Neural progenitor cell (in vitro differentiated cells): ENCODE measurements at regions not wholly inside any gene's neighbourhood (a gene's known extent, or its start where the extent isn't known, plus 50 kb on each side); places are given as distances from the start of the nearest gene placed in this dataset.

Experiments
- DNase-seq: peaks from one replicate; pipeline ENCODE4 v3.0.0-alpha.2; 2016; ENCODE audit warnings: low spot score
- H2AFZ ChIP-seq: fragments of 200-600 bp; sonication (generic); replicated peaks from 2 replicates; pipeline ENCODE4 v1.6.1; 2016; ENCODE audit warnings: antibody characterized with exemption
- H3F3A ChIP-seq: fragments of 200-600 bp; sonication (generic); 2 replicates; pipeline ENCODE4 v1.6.1; 2016; ENCODE audit warnings: antibody characterized with exemption, low read depth
- H3K27ac ChIP-seq: fragments of 200-600 bp; sonication (generic); 2 replicates; pipeline ENCODE4 v1.5.1; 2016; ENCODE audit warnings: mild to moderate bottlenecking
- H3K27me3 ChIP-seq: fragments of 200-600 bp; sonication (generic); 2 replicates; pipeline ENCODE4 v1.6.1; 2016; ENCODE audit warnings: mild to moderate bottlenecking, moderate library complexity
- H3K36me3 ChIP-seq: fragments of 200-600 bp; sonication (generic); 2 replicates; pipeline ENCODE4 v1.5.1; 2016
- H3K4me1 ChIP-seq: fragments of 200-600 bp; sonication (generic); 2 replicates; pipeline ENCODE4 v1.6.1; 2016; ENCODE audit warnings: mixed run types
- H3K4me2 ChIP-seq: fragments of 200-600 bp; sonication (generic); 2 replicates; pipeline ENCODE4 v1.6.1; 2016
- H3K4me3 ChIP-seq: fragments of 200-600 bp; sonication (generic); 2 replicates; pipeline ENCODE4 v1.5.1; 2016
- H3K79me2 ChIP-seq: fragments of 200-600 bp; sonication (generic); 2 replicates; pipeline ENCODE4 v1.6.1; 2016; ENCODE audit warnings: low read depth
- H3K9ac ChIP-seq: fragments of 200-600 bp; sonication (generic); 2 replicates; pipeline ENCODE4 v1.6.1; 2016
- H3K9me3 ChIP-seq: fragments of 200-600 bp; sonication (generic); 2 replicates; pipeline ENCODE4 v1.5.1; 2016; ENCODE audit warnings: low read depth
- H4K20me1 ChIP-seq: fragments of 200-600 bp; sonication (generic); 2 replicates; pipeline ENCODE4 v1.6.1; 2016; ENCODE audit warnings: low read depth
- H3K27ac Mint-ChIP-seq: 3 replicates; pipeline ENCODE4 v1.8.0; 2021; ENCODE audit warnings: mixed read lengths
- H3K27me3 Mint-ChIP-seq: 2 replicates; pipeline ENCODE4 v1.8.0; 2022; ENCODE audit warnings: low read depth, mild to moderate bottlenecking, inconsistent platforms, moderate library complexity, mixed read lengths; ENCODE audit not compliant: insufficient read depth
- H3K36me3 Mint-ChIP-seq: 3 replicates; pipeline ENCODE4 v1.8.0; 2021; ENCODE audit warnings: mixed read lengths
- H3K4me1 Mint-ChIP-seq: 3 replicates; pipeline ENCODE4 v1.8.0; 2021; ENCODE audit warnings: mixed read lengths
- H3K4me3 Mint-ChIP-seq: 3 replicates; pipeline ENCODE4 v1.8.0; 2021; ENCODE audit warnings: mild to moderate bottlenecking, moderate library complexity, mixed read lengths
- H3K9me3 Mint-ChIP-seq: 3 replicates; pipeline ENCODE4 v1.8.0; 2020; ENCODE audit warnings: mixed read lengths
- EZH2 ChIP-seq: fragments of 200-600 bp; sonication (generic); IDR thresholded peaks from 2 replicates; pipeline ENCODE4 v1.6.1; 2017; ENCODE audit warnings: antibody characterized with exemption, mild to moderate bottlenecking, moderate library complexity
- EZH2phosphoT487 ChIP-seq: fragments of 200-600 bp; sonication (generic); IDR thresholded peaks from 2 replicates; pipeline ENCODE4 v1.6.1; 2017; ENCODE audit warnings: antibody characterized with exemption
- TF ChIP-seq, protein P1 (sequence below): fragments of 200-600 bp; sonication (generic); IDR thresholded peaks from 2 replicates; pipeline ENCODE4 v1.5.1; 2017; ENCODE audit warnings: antibody characterized with exemption, mild to moderate bottlenecking

DNA sequence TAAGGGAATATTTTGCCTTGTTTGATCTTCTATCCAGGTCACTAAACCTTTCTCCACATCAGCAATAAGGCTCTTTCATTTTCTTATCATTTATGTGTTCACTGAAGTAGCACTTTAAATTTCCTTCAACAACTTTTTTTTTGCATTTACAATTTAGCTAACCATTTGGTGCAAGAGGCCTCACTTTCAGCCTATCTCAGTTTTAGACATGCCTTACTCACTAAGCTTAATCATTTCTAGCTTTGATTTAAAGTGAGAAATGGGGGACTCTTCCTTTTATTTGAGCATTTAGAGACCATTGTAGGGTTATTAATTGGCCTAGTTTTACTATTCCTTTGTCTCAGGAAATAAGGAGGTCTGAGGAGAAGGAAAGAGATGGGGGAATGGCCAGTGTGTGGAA is 250.5 kb downstream of the AUH start:
- Histone ChIP-seq H3K4me2 (no peak overlapping the region), H2AFZ (no peak overlapping the region), H3F3A (no peaks in the 10 kb centered on the region), H3K4me3 (no peak overlapping the region), H3K9ac (no peak overlapping the region), H3K27me3 (no peaks in the 10 kb centered on the region), H4K20me1 (no peaks in the 10 kb centered on the region), H3K4me1 (no peaks in the 10 kb centered on the region), H3K36me3 (no peaks in the 10 kb centered on the region), H3K27ac (no peak overlapping the region), H3K9me3 (no peaks in the 10 kb centered on the region), H3K79me2 (no peaks in the 10 kb centered on the region)
- DNase-seq: no peak
- Mint-ChIP-seq H3K36me3 (no peaks in the 10 kb centered on the region), H3K4me3 (no peak overlapping the region), H3K27me3 (no peaks in the 10 kb centered on the region), H3K27ac (no peak overlapping the region), H3K4me1 (peaks cover 6% of the 10 kb centered on the region), H3K9me3 (peaks cover 18% of the 10 kb centered on the region)
- no peak for TF ChIP-seq EZH2phosphoT487
- TF ChIP-seq EZH2: no peak
- TF ChIP-seq, protein P1, sequence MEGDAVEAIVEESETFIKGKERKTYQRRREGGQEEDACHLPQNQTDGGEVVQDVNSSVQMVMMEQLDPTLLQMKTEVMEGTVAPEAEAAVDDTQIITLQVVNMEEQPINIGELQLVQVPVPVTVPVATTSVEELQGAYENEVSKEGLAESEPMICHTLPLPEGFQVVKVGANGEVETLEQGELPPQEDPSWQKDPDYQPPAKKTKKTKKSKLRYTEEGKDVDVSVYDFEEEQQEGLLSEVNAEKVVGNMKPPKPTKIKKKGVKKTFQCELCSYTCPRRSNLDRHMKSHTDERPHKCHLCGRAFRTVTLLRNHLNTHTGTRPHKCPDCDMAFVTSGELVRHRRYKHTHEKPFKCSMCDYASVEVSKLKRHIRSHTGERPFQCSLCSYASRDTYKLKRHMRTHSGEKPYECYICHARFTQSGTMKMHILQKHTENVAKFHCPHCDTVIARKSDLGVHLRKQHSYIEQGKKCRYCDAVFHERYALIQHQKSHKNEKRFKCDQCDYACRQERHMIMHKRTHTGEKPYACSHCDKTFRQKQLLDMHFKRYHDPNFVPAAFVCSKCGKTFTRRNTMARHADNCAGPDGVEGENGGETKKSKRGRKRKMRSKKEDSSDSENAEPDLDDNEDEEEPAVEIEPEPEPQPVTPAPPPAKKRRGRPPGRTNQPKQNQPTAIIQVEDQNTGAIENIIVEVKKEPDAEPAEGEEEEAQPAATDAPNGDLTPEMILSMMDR: no peak

DNA sequence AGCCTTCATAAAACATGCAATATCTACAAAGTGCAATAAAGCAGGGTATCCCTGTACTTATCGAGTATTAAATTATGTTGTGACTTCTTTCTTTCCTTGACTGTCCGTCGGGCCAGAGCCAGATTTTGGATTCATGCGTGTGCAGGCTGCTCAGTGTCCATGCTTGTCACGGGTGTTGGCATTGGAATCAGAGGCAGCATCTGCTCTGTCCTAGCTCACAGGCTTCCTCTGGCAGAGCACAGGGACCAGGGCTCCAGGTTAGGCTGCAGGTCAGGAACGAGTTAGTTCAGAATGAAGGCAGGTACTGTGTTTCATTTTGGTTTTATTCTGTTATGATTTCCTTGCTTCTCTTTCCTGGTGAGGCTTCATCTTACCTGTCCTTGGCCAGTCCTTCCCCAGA is 249.8 kb downstream of the AUH start:
- no peak overlapping the region for H3K4me3 Mint-ChIP-seq
- peaks cover 7% of the 10 kb centered on the region for H3K4me1 Mint-ChIP-seq
- Histone ChIP-seq H2AFZ (no peak overlapping the region), H3K27me3 (no peaks in the 10 kb centered on the region), H3F3A (no peaks in the 10 kb centered on the region), H3K27ac (no peak overlapping the region), H3K79me2 (no peaks in the 10 kb centered on the region), H3K9me3 (no peaks in the 10 kb centered on the region), H3K9ac (no peak overlapping the region), H3K36me3 (no peaks in the 10 kb centered on the region), H4K20me1 (no peaks in the 10 kb centered on the region), H3K4me2 (no peak overlapping the region), H3K4me3 (no peak overlapping the region), H3K4me1 (no peaks in the 10 kb centered on the region)
- no peaks in the 10 kb centered on the region for H3K36me3 Mint-ChIP-seq
- no peak for TF ChIP-seq EZH2phosphoT487
- TF ChIP-seq, protein P1: no peak
- no peak for TF ChIP-seq EZH2
- H3K27me3 Mint-ChIP-seq: no peaks in the 10 kb centered on the region
- H3K9me3 Mint-ChIP-seq: peaks cover 21% of the 10 kb centered on the region
- H3K27ac Mint-ChIP-seq: no peak overlapping the region
- DNase-seq: no peak

GRCh38 chr9:91113016-91113415 is 248.7 kb downstream of the AUH start:
- no peaks in the 10 kb centered on the region for H3K9me3 ChIP-seq
- H3K9ac ChIP-seq: no peak overlapping the region
- H3K9me3 Mint-ChIP-seq: peaks cover 21% of the 10 kb centered on the region
- peaks cover 9% of the 10 kb centered on the region for H3K4me1 Mint-ChIP-seq
- H3K4me1 ChIP-seq: no peaks in the 10 kb centered on the region
- H3K36me3 Mint-ChIP-seq: no peaks in the 10 kb centered on the region
- H4K20me1 ChIP-seq: no peaks in the 10 kb centered on the region
- H2AFZ ChIP-seq: no peak overlapping the region
- H3K27me3 ChIP-seq: no peaks in the 10 kb centered on the region
- H3K79me2 ChIP-seq: no peaks in the 10 kb centered on the region
- H3K27ac Mint-ChIP-seq: no peak overlapping the region
- DNase-seq: no peak
- no peaks in the 10 kb centered on the region for H3K36me3 ChIP-seq
- H3K4me3 ChIP-seq: no peak overlapping the region
- no peak overlapping the region for H3K4me2 ChIP-seq
- no peaks in the 10 kb centered on the region for H3F3A ChIP-seq
- TF ChIP-seq EZH2: no peak
- TF ChIP-seq, protein P1: no peak
- TF ChIP-seq EZH2phosphoT487: no peak
- no peak overlapping the region for H3K27ac ChIP-seq
- no peak overlapping the region for H3K4me3 Mint-ChIP-seq
- no peaks in the 10 kb centered on the region for H3K27me3 Mint-ChIP-seq
